ENCODE measurements at regions not wholly inside any gene's neighbourhood (a gene's known extent, or its start where the extent isn't known, plus 50 kb on each side); places are given as distances from the start of the nearest gene placed in this dataset.
"Not testable (repeated sequence)": the region's sequence is repeated elsewhere in the genome, so short reads cannot be mapped to it uniquely, and the experiment has no call there.

DNA sequence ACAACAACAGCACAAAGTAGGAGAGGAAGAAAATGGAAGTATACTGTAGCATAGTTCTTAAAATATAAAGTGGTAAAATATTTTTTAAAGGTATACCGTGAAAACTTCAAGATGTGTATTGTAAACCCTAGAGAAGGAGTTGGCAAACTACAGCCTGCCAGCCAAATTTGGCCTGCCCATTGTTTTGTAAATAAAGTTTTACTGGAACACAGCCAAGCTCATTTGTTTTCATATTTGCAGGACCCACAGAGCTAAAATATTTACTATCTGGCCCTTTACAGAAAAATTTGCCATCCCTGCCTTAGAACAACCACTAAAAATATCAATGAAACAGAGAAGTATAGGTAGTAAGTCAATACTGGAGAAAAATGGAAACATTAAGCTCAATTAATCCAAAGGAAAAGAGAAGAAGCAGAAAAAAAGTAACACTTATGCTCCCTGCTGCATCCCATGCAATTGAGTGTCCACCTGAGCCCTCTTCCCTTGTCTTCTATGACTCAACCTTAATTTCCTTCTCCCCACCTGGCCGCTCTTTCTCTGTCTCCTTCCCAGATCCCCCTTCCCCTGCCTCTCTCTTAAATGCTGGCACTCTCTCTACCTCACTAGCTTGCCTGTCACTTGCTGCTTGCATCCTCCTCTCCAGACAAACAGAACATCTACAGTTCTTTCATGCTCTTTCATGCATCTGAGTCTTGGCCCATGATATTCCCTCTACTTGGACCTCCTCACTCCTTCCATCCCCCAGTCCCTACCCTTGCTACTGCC, 50.6 kb upstream of the FER start:
- Histone ChIP-seq H3K4me3 (ENCODE audit: low read length) (no peak overlapping the region), H3K27ac (ENCODE audit: low read length) (no peak overlapping the region), H3K36me3 (ENCODE audit: control insufficient read depth, insufficient read depth, low read length) (no peaks in the 10 kb centered on the region), H3K27me3 (ENCODE audit: control insufficient read depth, insufficient read depth, low read length) (no peaks in the 10 kb centered on the region), H3K9me3 (replicated peaks; ENCODE audit: control insufficient read depth, low read depth, low read length) (no peaks in the 10 kb centered on the region), H3K4me1 (ENCODE audit: control insufficient read depth, insufficient read depth, low read length) (no peaks in the 10 kb centered on the region)
- DNase-seq = no peak
- WGBS (ENCODE audit: insufficient coverage) = 81% methylated on average over 2 of the region's 2 CpGs

DNA sequence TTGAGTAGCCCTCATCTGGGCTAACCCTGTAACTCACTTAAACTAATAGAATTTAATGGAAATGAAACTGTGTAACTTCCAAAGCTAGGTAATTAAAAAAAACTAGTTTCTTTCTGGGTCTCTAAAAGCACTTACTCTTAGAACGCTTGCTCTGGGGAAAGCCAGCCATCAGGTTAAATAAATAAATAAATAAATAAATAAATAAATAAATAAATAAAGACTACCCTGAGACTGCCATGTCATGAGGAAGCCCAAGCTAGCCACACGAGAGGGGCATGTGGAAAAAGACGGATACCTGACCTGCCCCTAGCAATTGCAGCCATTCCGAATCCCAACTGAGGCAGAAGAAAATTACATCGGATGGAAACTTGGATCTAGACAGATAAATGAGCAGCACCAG, 51.3 kb upstream of the FER start:
- no peak for DNase-seq
- no peak overlapping the region for H3K4me3 ChIP-seq (ENCODE audit: low read length)
- no CpG with 5 or more reads among the region's 5 CpGs for WGBS (ENCODE audit: insufficient coverage)

DNA sequence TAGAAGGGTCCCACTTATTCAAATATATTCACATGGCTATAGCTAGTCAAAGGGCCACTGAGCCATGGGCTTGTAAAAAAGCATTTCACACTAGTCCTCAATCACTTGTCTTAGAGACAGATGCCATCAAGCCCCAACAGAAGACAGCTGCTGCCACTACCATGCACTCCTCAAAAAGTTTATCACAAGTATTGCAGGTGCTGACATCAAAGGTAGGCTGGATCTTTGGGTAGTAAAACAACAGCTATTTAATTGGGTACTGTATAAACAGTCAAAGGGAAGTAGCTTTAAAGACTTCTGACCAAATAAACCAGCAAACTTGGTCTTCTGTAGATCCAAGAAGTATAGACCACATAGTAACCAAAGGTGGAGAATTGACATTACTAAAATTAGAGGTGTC, 59.2 kb upstream of the FER start:
- Histone ChIP-seq H3K4me3 (ENCODE audit: low read length) (no peak overlapping the region), H3K27me3 (ENCODE audit: control insufficient read depth, insufficient read depth, low read length) (no peaks in the 10 kb centered on the region), H3K9me3 (replicated peaks; ENCODE audit: control insufficient read depth, low read depth, low read length) (no peaks in the 10 kb centered on the region), H3K4me1 (ENCODE audit: control insufficient read depth, insufficient read depth, low read length) (no peaks in the 10 kb centered on the region), H3K27ac (ENCODE audit: low read length) (no peak overlapping the region), H3K36me3 (ENCODE audit: control insufficient read depth, insufficient read depth, low read length) (no peaks in the 10 kb centered on the region)
- DNase-seq = no peak

More for the DNA sequence above, 51.3 kb upstream of the FER start:
- Histone ChIP-seq H3K4me1 (ENCODE audit: control insufficient read depth, insufficient read depth, low read length) (no peaks in the 10 kb centered on the region), H3K27me3 (ENCODE audit: control insufficient read depth, insufficient read depth, low read length) (no peaks in the 10 kb centered on the region), H3K9me3 (replicated peaks; ENCODE audit: control insufficient read depth, low read depth, low read length) (no peaks in the 10 kb centered on the region), H3K27ac (ENCODE audit: low read length) (no peak overlapping the region), H3K36me3 (ENCODE audit: control insufficient read depth, insufficient read depth, low read length) (no peaks in the 10 kb centered on the region)

DNA sequence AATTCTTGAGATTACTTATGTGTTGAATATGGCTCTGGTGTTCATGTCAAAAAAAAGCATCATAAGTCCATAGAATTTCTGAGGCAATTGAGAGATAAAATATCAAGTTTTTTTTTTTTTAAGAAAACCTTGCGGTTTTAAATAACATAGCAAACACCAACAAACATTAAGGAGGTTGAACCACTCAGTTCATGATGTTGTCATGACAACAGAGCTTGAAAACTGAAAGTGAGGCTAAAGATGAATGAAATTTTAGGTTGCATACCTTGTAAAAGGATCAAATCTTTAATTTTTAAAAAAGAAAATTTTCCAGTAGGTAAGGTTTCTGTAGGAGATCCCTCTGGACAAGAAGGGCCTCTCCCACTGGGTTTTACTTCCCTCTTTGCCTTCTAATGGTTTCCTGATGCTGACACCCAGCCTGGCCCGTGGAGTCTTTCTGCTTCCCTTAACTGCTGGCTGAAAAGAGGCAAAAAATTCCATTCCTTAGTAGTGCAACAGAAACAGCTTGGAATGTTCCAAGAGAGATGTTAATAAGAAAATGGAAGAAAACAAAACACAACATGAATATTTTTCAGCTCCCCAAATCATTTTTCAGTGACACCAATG, 60.0 kb upstream of the FER start:
- no peak overlapping the region for H3K27ac ChIP-seq (ENCODE audit: low read length)
- peak; percentile 72 for DNase-seq
- no peaks in the 10 kb centered on the region for H3K9me3 ChIP-seq (replicated peaks; ENCODE audit: control insufficient read depth, low read depth, low read length)
- no peak overlapping the region for H3K4me3 ChIP-seq (ENCODE audit: low read length)
- WGBS (ENCODE audit: insufficient coverage) = no CpG with 5 or more reads among the region's 2 CpGs
- H3K36me3 ChIP-seq (ENCODE audit: control insufficient read depth, insufficient read depth, low read length) = no peaks in the 10 kb centered on the region
- no peaks in the 10 kb centered on the region for H3K27me3 ChIP-seq (ENCODE audit: control insufficient read depth, insufficient read depth, low read length)
- H3K4me1 ChIP-seq (ENCODE audit: control insufficient read depth, insufficient read depth, low read length) = no peaks in the 10 kb centered on the region

DNA sequence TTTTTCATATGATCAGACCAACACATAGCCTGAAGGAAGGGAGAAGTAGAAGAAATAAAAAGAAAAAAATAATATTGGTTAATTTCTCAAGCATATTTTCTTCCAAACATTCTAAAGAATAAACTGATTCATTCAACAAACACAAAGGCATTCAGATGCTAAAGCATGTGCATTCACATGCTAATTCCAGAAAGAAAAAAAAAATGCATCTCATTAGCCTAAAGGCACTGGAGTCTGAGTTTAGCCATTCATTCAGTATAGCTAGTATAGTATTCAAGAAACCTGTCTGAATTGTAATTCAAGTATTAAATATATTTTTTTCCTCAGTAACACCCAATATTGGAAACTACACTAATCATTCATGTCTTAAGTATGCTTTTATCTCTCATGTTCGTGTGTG, 61.0 kb upstream of the FER start:
- Histone ChIP-seq H3K4me1 (ENCODE audit: control insufficient read depth, insufficient read depth, low read length) (peaks cover under 1% of the 10 kb centered on the region), H3K4me3 (ENCODE audit: low read length) (no peak overlapping the region), H3K27me3 (ENCODE audit: control insufficient read depth, insufficient read depth, low read length) (no peaks in the 10 kb centered on the region), H3K27ac (ENCODE audit: low read length) (no peak overlapping the region), H3K9me3 (replicated peaks; ENCODE audit: control insufficient read depth, low read depth, low read length) (no peaks in the 10 kb centered on the region), H3K36me3 (ENCODE audit: control insufficient read depth, insufficient read depth, low read length) (no peaks in the 10 kb centered on the region)
- WGBS (ENCODE audit: insufficient coverage) = no CpG with 5 or more reads among the region's 1 CpG
- no peak for DNase-seq

DNA sequence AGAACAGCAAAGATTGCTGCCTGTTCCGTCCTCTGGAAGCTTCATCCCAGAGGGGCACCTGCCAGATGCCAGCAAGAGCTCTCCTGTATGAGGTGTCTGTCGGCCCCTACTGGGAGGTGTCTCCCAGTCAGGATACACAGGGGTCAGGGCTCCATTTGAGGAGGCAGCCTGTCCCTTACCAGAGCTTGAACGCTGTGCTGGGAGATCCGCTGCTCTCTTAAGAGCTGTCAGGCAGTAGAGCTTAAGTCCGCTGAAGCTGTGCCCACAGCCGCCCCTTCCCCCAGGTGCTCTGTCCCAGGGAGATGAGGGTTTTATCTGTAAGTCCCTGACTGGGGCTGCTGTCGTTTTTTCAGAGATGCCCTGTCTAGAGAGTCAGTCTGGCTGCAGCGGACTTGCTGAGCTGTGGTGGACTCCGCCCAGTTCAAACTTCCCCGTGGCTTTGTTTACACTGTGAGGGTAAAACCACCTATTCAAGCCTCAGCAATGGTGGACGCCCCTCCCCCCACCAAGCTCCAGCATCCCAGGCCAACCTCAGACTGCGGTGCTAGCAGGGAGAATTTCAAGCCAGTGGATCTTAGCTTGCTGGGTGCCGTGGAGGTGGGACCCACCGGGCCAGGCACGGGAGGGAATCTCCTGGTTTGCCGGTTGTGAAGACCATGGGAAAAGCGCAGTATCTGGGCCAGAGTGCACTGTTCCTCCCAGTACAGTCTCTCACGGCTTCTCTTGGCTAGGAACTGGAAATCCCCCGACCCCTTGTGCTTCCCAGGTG, 62.1 kb upstream of the FER start:
- DNase-seq; H3K4me3 ChIP-seq (ENCODE audit: low read length); H3K27ac ChIP-seq (ENCODE audit: low read length); H3K9me3 ChIP-seq (replicated peaks; ENCODE audit: control insufficient read depth, low read depth, low read length); H3K4me1 ChIP-seq (ENCODE audit: control insufficient read depth, insufficient read depth, low read length); H3K36me3 ChIP-seq (ENCODE audit: control insufficient read depth, insufficient read depth, low read length); H3K27me3 ChIP-seq (ENCODE audit: control insufficient read depth, insufficient read depth, low read length): not testable (repeated sequence)
- WGBS (ENCODE audit: insufficient coverage) = 71% methylated on average over 17 of the region's 19 CpGs

DNA sequence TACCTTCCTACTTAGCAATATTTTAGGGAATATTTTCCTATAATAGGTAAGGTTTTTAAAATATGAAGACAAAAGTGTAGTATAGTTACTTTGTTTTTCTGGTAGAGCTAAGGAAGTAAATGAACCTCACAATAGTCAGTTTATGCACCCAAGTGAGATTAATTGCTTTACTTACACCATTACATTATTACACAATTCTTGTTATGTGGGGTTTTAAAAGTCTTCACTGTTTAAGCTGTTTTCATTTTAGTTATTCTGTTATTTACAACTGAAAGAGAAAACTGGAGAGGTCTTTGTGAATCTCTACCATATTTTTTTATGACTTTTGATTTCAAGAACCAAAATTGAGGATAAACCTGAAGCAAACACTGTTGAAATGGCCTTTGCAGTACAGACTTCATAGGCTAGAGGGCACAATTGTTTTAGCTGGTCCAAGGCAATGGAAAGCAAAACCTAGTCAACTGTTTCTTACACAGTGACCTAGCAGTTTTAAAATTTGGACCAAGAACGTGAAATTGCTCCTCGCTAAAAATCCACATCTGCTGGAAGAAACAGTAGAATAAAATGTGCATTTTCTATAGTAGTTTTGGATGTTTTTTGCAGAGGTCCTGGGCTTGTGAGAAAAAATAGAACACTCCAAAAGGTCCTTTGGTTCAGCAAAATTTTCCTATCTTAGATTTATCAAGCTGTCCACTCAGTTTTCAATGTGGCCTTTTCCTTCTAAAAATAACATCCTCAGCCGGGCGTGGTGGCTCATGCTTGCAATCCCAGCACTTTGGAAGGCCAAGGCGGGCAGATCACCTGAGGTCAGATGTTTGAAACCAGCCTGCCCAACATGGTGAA, 66.4 kb upstream of the FER start:
- Histone ChIP-seq H3K36me3 (ENCODE audit: control insufficient read depth, insufficient read depth, low read length) (no peaks in the 10 kb centered on the region), H3K4me3 (ENCODE audit: low read length) (no peak overlapping the region), H3K9me3 (replicated peaks; ENCODE audit: control insufficient read depth, low read depth, low read length) (no peaks in the 10 kb centered on the region), H3K27ac (ENCODE audit: low read length) (peak overlapping the region; percentile 13), H3K4me1 (ENCODE audit: control insufficient read depth, insufficient read depth, low read length) (peaks cover 2% of the 10 kb centered on the region), H3K27me3 (ENCODE audit: control insufficient read depth, insufficient read depth, low read length) (no peaks in the 10 kb centered on the region)
- WGBS (ENCODE audit: insufficient coverage) = no CpG with 5 or more reads among the region's 5 CpGs
- peak; percentile 91 for DNase-seq

DNA sequence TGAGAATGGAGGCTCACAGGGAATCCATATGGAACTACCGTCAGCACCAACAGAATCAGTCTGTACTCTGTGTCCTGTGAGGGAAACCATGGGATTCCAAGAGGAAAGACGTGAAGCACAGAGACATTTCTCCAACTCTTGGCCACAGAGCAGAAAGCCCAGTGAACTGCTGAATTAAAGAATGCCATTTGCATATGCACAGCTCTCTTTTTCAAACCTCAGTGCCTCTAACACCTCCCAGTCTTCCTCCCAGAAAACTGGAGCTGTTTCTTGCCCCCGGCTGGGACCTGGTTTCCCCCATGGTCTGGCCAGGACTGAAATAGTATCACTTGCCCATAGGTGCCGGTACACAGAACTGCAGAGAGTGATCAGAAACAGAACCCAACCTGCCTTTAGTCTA, 69.6 kb upstream of the FER start:
- Histone ChIP-seq H3K9me3 (replicated peaks; ENCODE audit: control insufficient read depth, low read depth, low read length) (no peaks in the 10 kb centered on the region), H3K4me1 (ENCODE audit: control insufficient read depth, insufficient read depth, low read length) (peaks cover 2% of the 10 kb centered on the region), H3K27me3 (ENCODE audit: control insufficient read depth, insufficient read depth, low read length) (no peaks in the 10 kb centered on the region), H3K36me3 (ENCODE audit: control insufficient read depth, insufficient read depth, low read length) (no peaks in the 10 kb centered on the region), H3K4me3 (ENCODE audit: low read length) (no peak overlapping the region), H3K27ac (ENCODE audit: low read length) (no peak overlapping the region)
- 83% methylated on average over 3 of the region's 4 CpGs for WGBS (ENCODE audit: insufficient coverage)
- DNase-seq = no peak

DNA sequence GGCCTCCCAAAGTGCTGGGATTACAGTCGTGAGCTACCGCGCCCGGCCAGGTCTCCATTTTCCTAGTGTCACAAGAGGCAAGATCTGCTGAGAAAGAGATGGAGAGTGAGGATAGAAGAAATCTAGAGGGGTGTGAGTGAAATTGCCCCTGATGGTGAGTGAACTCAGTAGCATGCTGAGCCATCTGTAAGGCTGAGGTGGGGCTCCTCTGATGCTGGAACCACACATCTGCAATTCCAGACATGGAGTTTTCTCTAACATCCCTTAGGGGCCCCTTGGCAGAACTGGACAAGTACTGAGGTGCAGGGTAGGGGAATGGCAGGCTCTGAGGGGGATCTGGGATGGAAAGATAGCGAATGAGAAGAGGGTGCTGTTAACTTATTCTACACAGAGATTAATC, 72.0 kb upstream of the FER start:
- H3K36me3 ChIP-seq (ENCODE audit: control insufficient read depth, insufficient read depth, low read length) = no peaks in the 10 kb centered on the region
- H3K9me3 ChIP-seq (replicated peaks; ENCODE audit: control insufficient read depth, low read depth, low read length) = no peaks in the 10 kb centered on the region
- no peaks in the 10 kb centered on the region for H3K4me1 ChIP-seq (ENCODE audit: control insufficient read depth, insufficient read depth, low read length)
- no peak for DNase-seq
- H3K4me3 ChIP-seq (ENCODE audit: low read length) = no peak overlapping the region
- no peaks in the 10 kb centered on the region for H3K27me3 ChIP-seq (ENCODE audit: control insufficient read depth, insufficient read depth, low read length)
- no peak overlapping the region for H3K27ac ChIP-seq (ENCODE audit: low read length)
- 100% methylated on average over 4 of the region's 5 CpGs for WGBS (ENCODE audit: insufficient coverage)

DNA sequence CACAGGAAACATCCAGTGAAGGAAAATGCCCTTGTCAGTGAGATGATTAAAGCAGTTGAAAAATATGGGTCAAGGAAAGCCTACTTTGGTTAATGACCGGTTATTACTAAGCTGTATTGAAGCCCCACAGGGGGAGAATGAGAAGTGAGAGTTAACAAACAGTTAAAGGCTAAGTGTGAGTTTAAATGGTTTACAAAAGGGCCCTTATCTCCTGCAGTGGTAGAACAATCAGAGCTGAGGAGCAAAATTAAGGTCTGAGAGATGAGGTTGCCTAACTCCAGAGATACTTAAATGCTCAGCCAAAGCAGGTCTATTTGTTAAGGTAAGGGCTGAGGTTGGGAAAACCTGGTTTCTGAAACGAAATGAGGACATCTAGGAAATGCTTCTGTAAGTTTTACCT, 75.1 kb upstream of the FER start:
- H3K9me3 ChIP-seq (replicated peaks; ENCODE audit: control insufficient read depth, low read depth, low read length) = no peaks in the 10 kb centered on the region
- no peaks in the 10 kb centered on the region for H3K36me3 ChIP-seq (ENCODE audit: control insufficient read depth, insufficient read depth, low read length)
- no peak overlapping the region for H3K4me3 ChIP-seq (ENCODE audit: low read length)
- H3K27me3 ChIP-seq (ENCODE audit: control insufficient read depth, insufficient read depth, low read length) = no peaks in the 10 kb centered on the region
- 32% methylated on average over 2 of the region's 2 CpGs for WGBS (ENCODE audit: insufficient coverage)
- no peaks in the 10 kb centered on the region for H3K4me1 ChIP-seq (ENCODE audit: control insufficient read depth, insufficient read depth, low read length)
- no peak for DNase-seq
- H3K27ac ChIP-seq (ENCODE audit: low read length) = no peak overlapping the region
